Testis (tissue), 2 donors: ENCODE measurements at regions not wholly inside any gene's neighbourhood (a gene's known extent, or its start where the extent isn't known, plus 50 kb on each side); places are given as distances from the start of the nearest gene placed in this dataset.

Source experiments
- DNase-seq: peaks from one replicate; pipeline ENCODE4 v3.0.0-alpha.2; 2019
- H3K27ac ChIP-seq, 2 donors: fragments of 200-600 bp; sonication (generic); one replicate each; pipeline ENCODE4 v1.5.1; 2019
- H3K27me3 ChIP-seq: fragments of 200-600 bp; sonication (generic); one replicate; pipeline ENCODE4 v1.5.1; 2019
- H3K36me3 ChIP-seq: fragments of 200-600 bp; sonication (generic); one replicate; pipeline ENCODE4 v1.5.1; 2017; ENCODE audit warnings: low read depth; ENCODE audit errors: missing control alignments
- H3K4me1 ChIP-seq: fragments of 200-600 bp; sonication (generic); one replicate; pipeline ENCODE4 v1.5.1; 2019
- H3K4me3 ChIP-seq, 2 donors: fragments of 200-600 bp; sonication (generic); one replicate each; pipeline ENCODE4 v1.5.1; 2017 to 2019
- H3K9me3 ChIP-seq: fragments of 200-600 bp; sonication (generic); one replicate; pipeline ENCODE4 v1.5.1; 2017
- POLR2A ChIP-seq: fragments of 450-650 bp; IDR thresholded peaks from one replicate; pipeline ENCODE4 v1.6.1; 2017; ENCODE audit warnings: antibody characterized with exemption, mild to moderate bottlenecking, moderate library complexity
- WGBS, 2 donors: methylation state at CpG; one replicate each; pipeline ENCODE4 v1.1.5; 2018; 5-methylcytosine and 5-hydroxymethylcytosine counted together
- intact Hi-C: fragments of 100-400 bp; cut with DNase I; formaldehyde crosslinking; loops from one replicate; pipeline ENCODE4 v1.15.1; 2023; ENCODE audit warnings: low total_unique reads
- TF ChIP-seq, protein P1 (sequence below), 3 experiments: fragments of 450-650 bp in 2 of 3; fragments of 200-600 bp in 1 of 3; sonication (generic) in 1 of 3; IDR thresholded peaks; one replicate each; pipeline ENCODE4 v1.5.1; 2016 to 2019; ENCODE audit warnings: antibody characterized with exemption in 3 of 3, mild to moderate bottlenecking in 2 of 3, moderate library complexity in 1 of 3

GRCh38 chr2:563512-563911 is 113.7 kb downstream of the TMEM18 start:
- Histone ChIP-seq H3K4me1 (peaks cover 7% of the 10 kb centered on the region), H3K9me3 (no peaks in the 10 kb centered on the region), H3K27me3 (no peaks in the 10 kb centered on the region), H3K36me3 (no peaks in the 10 kb centered on the region), H3K4me3 (no peak overlapping the region), H3K27ac (no peak overlapping the region)
- WGBS, 2 donors: 80 to 93% methylated on average over 10 of the region's 10 CpGs
- DNase-seq: no peak
- TF ChIP-seq, protein P1, sequence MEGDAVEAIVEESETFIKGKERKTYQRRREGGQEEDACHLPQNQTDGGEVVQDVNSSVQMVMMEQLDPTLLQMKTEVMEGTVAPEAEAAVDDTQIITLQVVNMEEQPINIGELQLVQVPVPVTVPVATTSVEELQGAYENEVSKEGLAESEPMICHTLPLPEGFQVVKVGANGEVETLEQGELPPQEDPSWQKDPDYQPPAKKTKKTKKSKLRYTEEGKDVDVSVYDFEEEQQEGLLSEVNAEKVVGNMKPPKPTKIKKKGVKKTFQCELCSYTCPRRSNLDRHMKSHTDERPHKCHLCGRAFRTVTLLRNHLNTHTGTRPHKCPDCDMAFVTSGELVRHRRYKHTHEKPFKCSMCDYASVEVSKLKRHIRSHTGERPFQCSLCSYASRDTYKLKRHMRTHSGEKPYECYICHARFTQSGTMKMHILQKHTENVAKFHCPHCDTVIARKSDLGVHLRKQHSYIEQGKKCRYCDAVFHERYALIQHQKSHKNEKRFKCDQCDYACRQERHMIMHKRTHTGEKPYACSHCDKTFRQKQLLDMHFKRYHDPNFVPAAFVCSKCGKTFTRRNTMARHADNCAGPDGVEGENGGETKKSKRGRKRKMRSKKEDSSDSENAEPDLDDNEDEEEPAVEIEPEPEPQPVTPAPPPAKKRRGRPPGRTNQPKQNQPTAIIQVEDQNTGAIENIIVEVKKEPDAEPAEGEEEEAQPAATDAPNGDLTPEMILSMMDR (IDR thresholded peaks at IDR 0.05): no peak
- TF ChIP-seq POLR2A: no peak
- intact Hi-C loops: no loop called here

DNA sequence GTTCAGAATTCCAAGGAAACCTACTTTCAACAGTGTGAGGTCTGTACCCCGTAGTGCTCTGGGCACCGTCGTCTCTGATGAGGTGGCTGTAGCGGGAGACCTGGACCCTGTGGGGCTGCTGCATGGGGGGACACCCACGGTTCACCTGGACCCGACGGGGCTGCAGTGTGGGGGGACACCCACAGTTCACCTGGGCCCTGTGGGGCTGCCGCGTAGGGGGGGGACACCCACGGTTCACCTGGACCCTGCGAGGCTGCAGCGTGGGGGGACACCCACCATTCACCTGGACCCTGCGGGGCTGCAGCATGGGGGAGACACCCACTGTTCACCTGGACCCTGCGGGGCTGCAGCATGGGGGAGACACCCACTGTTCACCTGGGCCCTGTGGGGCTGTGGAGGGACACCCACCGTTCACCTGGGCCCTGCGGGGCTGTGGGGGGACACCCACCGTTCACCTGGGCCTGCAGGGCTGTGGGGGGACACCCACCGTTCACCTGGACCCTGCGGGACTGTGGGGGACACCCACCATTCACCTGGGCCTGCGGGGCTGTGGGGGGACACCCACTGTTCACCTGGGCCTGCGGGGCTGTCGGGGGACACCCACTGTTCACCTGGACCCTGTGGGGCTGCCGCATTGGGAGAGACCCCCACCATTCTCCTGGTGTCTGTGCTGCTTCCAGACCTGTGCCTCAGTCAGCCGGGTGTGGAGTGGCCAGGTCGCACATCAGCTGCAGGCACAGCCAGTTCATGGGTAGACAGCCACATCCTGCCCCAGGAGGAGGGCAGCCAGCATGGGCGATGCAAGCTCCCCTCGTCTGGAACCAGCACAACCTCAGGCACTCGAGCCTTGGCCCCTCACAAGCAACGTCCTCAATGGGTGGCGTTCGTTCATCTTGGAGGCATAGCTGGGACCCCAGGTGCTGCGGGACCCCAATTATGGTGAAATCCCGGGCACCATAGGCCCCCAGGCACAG is 114.5 kb downstream of the TMEM18 start:
- Histone ChIP-seq H3K4me1 (peaks cover under 1% of the 10 kb centered on the region), H3K9me3 (no peaks in the 10 kb centered on the region), H3K27me3 (no peaks in the 10 kb centered on the region), H3K4me3 (no peak overlapping the region), H3K27ac (no peak overlapping the region), H3K36me3 (no peaks in the 10 kb centered on the region)
- TF ChIP-seq, protein P1 (IDR thresholded peaks at IDR 0.05): no peak
- no peak for TF ChIP-seq POLR2A
- DNase-seq: no peak
- WGBS, 2 donors: 76 to 86% methylated on average over 13 to 31 of the region's 33 CpGs
- intact Hi-C loops: no loop called here

DNA sequence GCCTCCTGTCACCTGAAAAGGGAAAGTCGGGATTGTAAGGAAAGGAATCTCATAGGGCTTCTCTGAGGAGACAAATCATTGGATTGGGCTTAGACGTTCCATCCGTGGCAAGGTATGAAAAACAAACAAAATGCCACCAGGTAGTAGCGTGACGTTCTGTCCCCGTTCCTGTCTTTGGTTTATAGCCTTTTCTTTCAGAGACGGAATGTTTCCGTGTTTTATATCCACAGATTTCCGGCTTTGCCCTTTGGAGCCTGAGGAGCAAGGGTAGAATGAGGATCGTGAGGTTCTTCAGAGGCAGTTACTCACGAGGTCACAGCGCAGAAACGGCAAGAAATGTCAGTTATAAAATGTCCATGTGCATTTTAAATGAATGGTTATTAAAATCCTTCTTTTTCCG is 118.3 kb downstream of the TMEM18 start:
- Histone ChIP-seq H3K27me3 (no peaks in the 10 kb centered on the region), H3K9me3 (no peaks in the 10 kb centered on the region), H3K4me3 (peak overlapping the region in 1 of 2 donors; percentile 49), H3K27ac (no peak overlapping the region), H3K4me1 (no peaks in the 10 kb centered on the region), H3K36me3 (no peaks in the 10 kb centered on the region)
- TF ChIP-seq, protein P1 (IDR thresholded peaks at IDR 0.05): no peak
- TF ChIP-seq POLR2A: no peak
- 57 to 67% methylated on average over 14 of the region's 14 CpGs for WGBS, 2 donors
- intact Hi-C loops: no loop called here
- DNase-seq: no peak

DNA sequence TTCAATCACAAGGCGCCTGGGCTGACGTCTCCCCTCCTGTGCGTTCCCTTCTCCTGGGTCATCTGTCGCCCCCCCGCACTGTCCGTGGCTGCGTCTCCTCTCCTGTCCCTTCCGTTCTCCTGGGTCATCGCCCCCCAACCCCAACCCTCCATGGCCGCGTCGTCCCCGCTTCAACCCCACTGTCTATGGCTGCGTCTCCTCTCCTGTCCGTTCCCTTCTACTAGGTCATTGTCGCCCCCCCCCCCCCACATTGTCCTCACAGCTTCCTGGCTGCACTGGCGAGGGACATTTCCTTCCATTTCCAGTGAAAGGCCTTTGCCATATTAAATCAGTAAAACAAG is 118.9 kb downstream of the TMEM18 start:
- Histone ChIP-seq H3K9me3 (no peaks in the 10 kb centered on the region), H3K27ac (no peak overlapping the region), H3K36me3 (no peaks in the 10 kb centered on the region), H3K4me3 (peak overlapping the region; percentile 37 to 49), H3K4me1 (no peaks in the 10 kb centered on the region), H3K27me3 (no peaks in the 10 kb centered on the region)
- TF ChIP-seq POLR2A: no peak
- TF ChIP-seq, protein P1 (IDR thresholded peaks at IDR 0.05): no peak
- intact Hi-C loops: no loop called here
- WGBS, 2 donors: 58 to 71% methylated on average over 16 to 17 of the region's 17 CpGs
- no peak for DNase-seq
